ENCODE measurements at regions not wholly inside any gene's neighbourhood (a gene's known extent, or its start where the extent isn't known, plus 50 kb on each side); places are given as distances from the start of the nearest gene placed in this dataset.

GRCh38 chr9:126144603-126145456, 181.8 kb upstream of the MVB12B start:
- no peak overlapping the region for H2AFZ ChIP-seq (ENCODE audit: low read depth, low read length)
- H2AK5ac ChIP-seq (ENCODE audit: low read length, severe bottlenecking): no peak overlapping the region
- H4K8ac ChIP-seq (ENCODE audit: low read length): no peak overlapping the region
- H3K9ac ChIP-seq (ENCODE audit: low read length): no peak overlapping the region
- no peaks in the 10 kb centered on the region for H3K36me3 ChIP-seq (ENCODE audit: control insufficient read depth in 1 of 2, insufficient read depth in 2 of 2, low read depth in 1 of 2, low read length in 2 of 2)
- H3K4ac ChIP-seq (ENCODE audit: low read depth in 1 of 2, low read length in 2 of 2): no peak overlapping the region
- peaks cover 30 to 44% of the 10 kb centered on the region in 2 experiments for H3K27me3 ChIP-seq (ENCODE audit: control insufficient read depth in 1 of 2, insufficient read depth in 1 of 2, low read length in 2 of 2)
- no peaks in the 10 kb centered on the region for H3K4me1 ChIP-seq (ENCODE audit: control insufficient read depth, insufficient read depth, low read depth, low read length)
- H3K27ac ChIP-seq (ENCODE audit: low read length, poor library complexity, severe bottlenecking): no peak overlapping the region
- no peak overlapping the region for H3K14ac ChIP-seq (ENCODE audit: low read length in 2 of 2)
- no peak overlapping the region for H3K23ac ChIP-seq (ENCODE audit: low read length in 2 of 2)
- no peak overlapping the region for H2BK12ac ChIP-seq (ENCODE audit: low read length in 2 of 2)
- H3K4me3 ChIP-seq (ENCODE audit: insufficient read depth in 1 of 2, low read depth in 1 of 2, low read length in 2 of 2): no peak overlapping the region
- 80% methylated on average over 11 of the region's 11 CpGs for WGBS
- no peak for DNase-seq
- no peak overlapping the region for H3K18ac ChIP-seq (ENCODE audit: low read depth in 1 of 2, low read length in 2 of 2)
- H3K4me2 ChIP-seq (ENCODE audit: low read length, poor library complexity, severe bottlenecking): no peak overlapping the region
- peaks cover 14% of the 10 kb centered on the region for H3K9me3 ChIP-seq (ENCODE audit: control insufficient read depth, low read length)
- H2BK15ac ChIP-seq (ENCODE audit: low read depth, poor library complexity, severe bottlenecking): no peak overlapping the region
- H2BK5ac ChIP-seq (ENCODE audit: low read depth, low read length, poor library complexity, severe bottlenecking): no peak overlapping the region
- no peak overlapping the region for H2BK120ac ChIP-seq (ENCODE audit: low read depth, low read length)
- no peaks in the 10 kb centered on the region for H3K79me1 ChIP-seq (replicated peaks; ENCODE audit: low read length, poor library complexity, severe bottlenecking)
- H4K91ac ChIP-seq (ENCODE audit: low read length): no peak overlapping the region

GRCh38 chr9:126145887-126146253, 180.8 kb upstream of the MVB12B start:
- no peak for DNase-seq
- no peaks in the 10 kb centered on the region for H3K4me1 ChIP-seq (ENCODE audit: control insufficient read depth, insufficient read depth, low read depth, low read length)
- no peak overlapping the region for H2BK12ac ChIP-seq (ENCODE audit: low read length in 2 of 2)
- H4K91ac ChIP-seq (ENCODE audit: low read length): no peak overlapping the region
- no peak overlapping the region for H2AK5ac ChIP-seq (ENCODE audit: low read length, severe bottlenecking)
- H3K9me3 ChIP-seq (ENCODE audit: control insufficient read depth, low read length): peaks cover 14% of the 10 kb centered on the region
- 89% methylated on average over 4 of the region's 4 CpGs for WGBS
- no peak overlapping the region for H2BK120ac ChIP-seq (ENCODE audit: low read depth, low read length)
- no peaks in the 10 kb centered on the region for H3K79me1 ChIP-seq (replicated peaks; ENCODE audit: low read length, poor library complexity, severe bottlenecking)
- H3K14ac ChIP-seq (ENCODE audit: low read length in 2 of 2): no peak overlapping the region
- no peak overlapping the region for H2AFZ ChIP-seq (ENCODE audit: low read depth, low read length)
- no peak overlapping the region for H4K8ac ChIP-seq (ENCODE audit: low read length)
- H3K9ac ChIP-seq (ENCODE audit: low read length): no peak overlapping the region
- H3K4me3 ChIP-seq (ENCODE audit: insufficient read depth in 1 of 2, low read depth in 1 of 2, low read length in 2 of 2): no peak overlapping the region
- no peaks in the 10 kb centered on the region for H3K36me3 ChIP-seq (ENCODE audit: control insufficient read depth in 1 of 2, insufficient read depth in 2 of 2, low read depth in 1 of 2, low read length in 2 of 2)
- no peak overlapping the region for H3K4ac ChIP-seq (ENCODE audit: low read depth in 1 of 2, low read length in 2 of 2)
- no peak overlapping the region for H3K23ac ChIP-seq (ENCODE audit: low read length in 2 of 2)
- no peak overlapping the region for H3K27ac ChIP-seq (ENCODE audit: low read length, poor library complexity, severe bottlenecking)
- no peak overlapping the region for H2BK15ac ChIP-seq (ENCODE audit: low read depth, poor library complexity, severe bottlenecking)
- peaks cover 30 to 51% of the 10 kb centered on the region in 2 experiments for H3K27me3 ChIP-seq (ENCODE audit: control insufficient read depth in 1 of 2, insufficient read depth in 1 of 2, low read length in 2 of 2)
- H2BK5ac ChIP-seq (ENCODE audit: low read depth, low read length, poor library complexity, severe bottlenecking): no peak overlapping the region
- H3K18ac ChIP-seq (ENCODE audit: low read depth in 1 of 2, low read length in 2 of 2): no peak overlapping the region
- H3K4me2 ChIP-seq (ENCODE audit: low read length, poor library complexity, severe bottlenecking): no peak overlapping the region

GRCh38 chr9:126146254-126147145, 180.1 kb upstream of the MVB12B start:
- Histone ChIP-seq H3K23ac (ENCODE audit: low read length in 2 of 2) (no peak overlapping the region), H3K4ac (ENCODE audit: low read depth in 1 of 2, low read length in 2 of 2) (no peak overlapping the region), H3K27ac (ENCODE audit: low read length, poor library complexity, severe bottlenecking) (no peak overlapping the region), H3K18ac (ENCODE audit: low read depth in 1 of 2, low read length in 2 of 2) (no peak overlapping the region), H3K14ac (ENCODE audit: low read length in 2 of 2) (no peak overlapping the region), H2AK5ac (ENCODE audit: low read length, severe bottlenecking) (no peak overlapping the region), H3K36me3 (ENCODE audit: control insufficient read depth in 1 of 2, insufficient read depth in 2 of 2, low read depth in 1 of 2, low read length in 2 of 2) (no peaks in the 10 kb centered on the region), H4K91ac (ENCODE audit: low read length) (no peak overlapping the region), H2BK5ac (ENCODE audit: low read depth, low read length, poor library complexity, severe bottlenecking) (no peak overlapping the region), H2BK120ac (ENCODE audit: low read depth, low read length) (no peak overlapping the region), H3K4me2 (ENCODE audit: low read length, poor library complexity, severe bottlenecking) (no peak overlapping the region), H3K79me1 (replicated peaks; ENCODE audit: low read length, poor library complexity, severe bottlenecking) (no peaks in the 10 kb centered on the region), H3K27me3 (ENCODE audit: control insufficient read depth in 1 of 2, insufficient read depth in 1 of 2, low read length in 2 of 2) (peaks cover 32 to 55% of the 10 kb centered on the region in 2 experiments), H2BK15ac (ENCODE audit: low read depth, poor library complexity, severe bottlenecking) (no peak overlapping the region), H4K8ac (ENCODE audit: low read length) (no peak overlapping the region), H3K4me3 (ENCODE audit: insufficient read depth in 1 of 2, low read depth in 1 of 2, low read length in 2 of 2) (no peak overlapping the region), H3K9ac (ENCODE audit: low read length) (no peak overlapping the region), H3K9me3 (ENCODE audit: control insufficient read depth, low read length) (peaks cover 9% of the 10 kb centered on the region), H2BK12ac (ENCODE audit: low read length in 2 of 2) (no peak overlapping the region), H2AFZ (ENCODE audit: low read depth, low read length) (no peak overlapping the region), H3K4me1 (ENCODE audit: control insufficient read depth, insufficient read depth, low read depth, low read length) (no peaks in the 10 kb centered on the region)
- 28% methylated on average over 19 of the region's 19 CpGs for WGBS
- no peak for DNase-seq

Data from mesenchymal stem cell (in vitro differentiated cells and primary cell).